Pancreas (tissue), 10 donors: ENCODE measurements at regions not wholly inside any gene's neighbourhood (a gene's known extent, or its start where the extent isn't known, plus 50 kb on each side); places are given as distances from the start of the nearest gene placed in this dataset.
"Not testable (repeated sequence)": the region's sequence is repeated elsewhere in the genome, so short reads cannot be mapped to it uniquely, and the experiment has no call there.

Experiments used
- ATAC-seq, 4 donors: fragments of 200-7000 bp; cut with Tn5 transposase; one replicate each; pipeline versions ENCODE4 v1.8.0 to v1.9.1; 2020; ENCODE audit warnings: mild to moderate bottlenecking in 4 of 4, moderate library complexity in 4 of 4
- DNase-seq, 6 donors: peaks; one replicate each; pipeline ENCODE4 v3.0.0-alpha.2; 2020
- FAIRE-seq: peaks from 2 replicates; lab custom pipeline; 2012; peaks lifted over from hg19 to GRCh38; lab: Jason Lieb, UNC
- H3K27ac ChIP-seq, 4 donors: fragments of 200-600 bp; sonication (generic); 1 replicate in 3 of 4; 2 replicates in 1 of 4; pipeline versions ENCODE4 v1.5.0 to v1.8.0; 2020
- H3K27me3 ChIP-seq, 4 donors: fragments of 200-600 bp; one replicate each; pipeline ENCODE4 v1.8.0; 2021
- H3K36me3 ChIP-seq, 3 donors: fragments of 200-600 bp; sonication (generic) in 1 of 3; one replicate each; pipeline versions ENCODE4 v1.5.0 to v1.8.0; 2020 to 2021
- H3K4me1 ChIP-seq, 3 donors: fragments of 200-600 bp; one replicate each; pipeline ENCODE4 v1.8.0; 2021
- H3K4me3 ChIP-seq, 4 donors: fragments of 200-600 bp; sonication (generic) in 2 of 4; one replicate each; pipeline versions ENCODE4 v1.5.0 to v1.8.0; 2020 to 2021
- H3K9me3 ChIP-seq, 4 donors: fragments of 200-600 bp; one replicate each; pipeline ENCODE4 v1.8.0; 2021
- CTCF ChIP-seq, 4 donors: fragments of 200-600 bp; sonication (generic) in 3 of 4; IDR thresholded peaks; one replicate each; pipeline versions ENCODE4 v1.5.0 to v1.8.0; 2021; ENCODE audit warnings: antibody characterized with exemption in 4 of 4
- WGBS, 2 donors: extraction: QIAGEN DNeasy Blood & Tissue Kit; methylation state at CpG; one replicate each; pipeline ENCODE4 v1.1.7; 2013; 5-methylcytosine and 5-hydroxymethylcytosine counted together
- intact Hi-C, 3 donors: fragments of 100-400 bp; cut with DNase I; formaldehyde crosslinking; loops; one replicate each; pipeline versions ENCODE4 v1.11.1 to v1.14.2; 2022
- donor health status: healthy with polysubstance abuse.
- donor health status: DM: no; HTN: no; CAD: no; lungs with moderate emphysema.
- donor health status: DM: no; HTN: no; CAD: no.
- donor health status: control.
- donor health status: control.
- donor health status: Bipolar disorder and iron deficiency.
- donor health status: DM: yes; HTN: yes; CAD: no.
- donor health status: DM: no; HTN: no; CAD: no.
- donor health status: DM: no; HTN: no; CAD: no.
- donor health status: DM: yes; HTN: yes; CAD: no.

GRCh38 chr1:183753464-183753891 is 51.4 kb upstream of the RGL1 start:
- FAIRE-seq: no peak
- Histone ChIP-seq H3K9me3 (no peaks in the 10 kb centered on the region), H3K27ac (no peak overlapping the region), H3K36me3 (no peaks in the 10 kb centered on the region), H3K4me1 (no peaks in the 10 kb centered on the region), H3K4me3 (no peak overlapping the region), H3K27me3 (no peaks in the 10 kb centered on the region)
- no peak for DNase-seq
- intact Hi-C loops: no loop called here
- no peak for ATAC-seq
- no peak for TF ChIP-seq CTCF (IDR thresholded peaks at IDR 0.05)

DNA sequence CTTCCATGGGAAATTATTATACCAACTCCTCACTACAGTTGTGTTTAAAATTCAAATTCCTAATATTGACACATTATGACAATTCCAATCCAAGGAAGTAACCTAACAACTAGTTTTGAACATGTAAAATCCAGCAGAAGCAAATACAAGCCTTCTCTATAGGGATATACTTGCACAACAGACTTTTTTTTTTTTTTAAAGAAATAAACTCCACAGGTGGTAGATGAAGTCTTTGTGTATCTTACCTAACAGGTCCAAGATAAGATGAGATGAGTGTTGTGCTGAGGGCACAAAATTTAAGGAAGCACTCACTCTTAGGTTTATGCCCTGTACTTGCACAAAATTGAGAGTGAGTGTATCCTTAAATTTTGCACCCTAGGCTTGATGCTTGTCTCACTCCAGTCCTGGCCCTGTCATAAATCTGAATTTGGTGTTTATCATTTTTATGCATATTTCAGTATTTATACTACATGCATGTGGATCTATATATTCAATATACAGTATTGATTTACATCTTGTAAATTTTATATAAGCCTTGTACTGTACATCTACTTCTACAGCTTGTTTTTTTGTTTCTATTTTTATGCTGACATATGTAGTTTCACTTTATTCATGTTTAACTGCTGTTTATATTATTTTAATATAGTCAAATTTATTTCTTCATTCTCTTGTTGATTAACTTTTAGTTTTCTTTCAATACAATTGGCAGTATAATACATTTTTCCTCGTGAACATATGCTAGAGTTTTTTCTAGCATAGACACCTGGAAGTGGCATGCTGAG is 60.6 kb upstream of the RGL1 start:
- Histone ChIP-seq H3K27ac (no peak overlapping the region), H3K4me3 (no peak overlapping the region), H3K9me3 (no peaks in the 10 kb centered on the region), H3K36me3 (no peaks in the 10 kb centered on the region), H3K4me1 (no peaks in the 10 kb centered on the region), H3K27me3 (no peaks in the 10 kb centered on the region)
- DNase-seq (no peak), FAIRE-seq (no peak), ATAC-seq (no peak)
- TF ChIP-seq CTCF (IDR thresholded peaks at IDR 0.05): no peak
- intact Hi-C loops: no loop called here
- 51 to 64% methylated on average over 1 of the region's 1 CpG for WGBS, 2 donors

DNA sequence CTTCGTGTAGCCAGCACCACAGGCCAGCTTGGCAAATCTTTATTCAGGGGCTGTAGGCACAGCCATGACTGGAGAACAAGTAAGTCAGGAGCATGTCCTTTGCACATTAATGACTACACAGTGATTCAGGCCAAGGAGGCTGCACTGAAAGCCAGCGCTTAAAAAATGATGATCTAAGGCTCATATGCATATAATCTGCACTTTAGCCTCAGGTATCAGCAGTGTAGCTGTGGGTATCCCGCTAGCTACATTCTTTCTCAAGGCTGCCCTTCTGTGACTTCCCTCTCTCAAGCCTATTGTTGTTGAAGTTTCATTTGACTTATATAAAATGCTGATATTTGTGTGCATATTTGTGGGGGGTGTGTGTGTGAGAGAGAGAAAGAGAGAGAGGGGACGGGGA is 62.6 kb upstream of the RGL1 start:
- no peak for TF ChIP-seq CTCF (IDR thresholded peaks at IDR 0.05)
- DNase-seq (no peak), FAIRE-seq (no peak), ATAC-seq (no peak)
- intact Hi-C loops: no loop called here
- Histone ChIP-seq H3K4me3 (no peak overlapping the region), H3K4me1 (no peaks in the 10 kb centered on the region), H3K36me3 (no peaks in the 10 kb centered on the region), H3K27ac (no peak overlapping the region), H3K27me3 (no peaks in the 10 kb centered on the region), H3K9me3 (no peaks in the 10 kb centered on the region)
- WGBS, 2 donors: 72 to 81% methylated on average over 4 of the region's 4 CpGs

- no peak overlapping the region for H3K27ac ChIP-seq
- 60 to 67% methylated on average over 6 of the region's 6 CpGs for WGBS, 2 donors
- H3K4me1 ChIP-seq: peaks cover 0 to 2% (median 0%) of the 10 kb centered on the region in 3 donors
- H3K36me3 ChIP-seq: no peaks in the 10 kb centered on the region
- TF ChIP-seq CTCF (IDR thresholded peaks at IDR 0.05): no peak
- intact Hi-C loops: no loop called here
- no peaks in the 10 kb centered on the region for H3K27me3 ChIP-seq
- FAIRE-seq (no peak), DNase-seq (no peak), ATAC-seq (peak in 1 of 4 donors; percentile 32)
- H3K9me3 ChIP-seq: no peaks in the 10 kb centered on the region
- H3K4me3 ChIP-seq: no peak overlapping the region
Measured at GRCh38 chr1:183739741-183740271, 65.1 kb upstream of the RGL1 start.

- no peak for ATAC-seq
- Histone ChIP-seq H3K9me3 (no peaks in the 10 kb centered on the region), H3K27me3 (no peaks in the 10 kb centered on the region), H3K4me1 (peaks cover 0 to 2% (median 0%) of the 10 kb centered on the region in 3 donors), H3K4me3 (no peak overlapping the region), H3K36me3 (no peaks in the 10 kb centered on the region), H3K27ac (no peak overlapping the region)
- FAIRE-seq: no peak
- 98 to 99% methylated on average over 2 of the region's 2 CpGs for WGBS, 2 donors
- intact Hi-C loops: no loop called here
- no peak for TF ChIP-seq CTCF (IDR thresholded peaks at IDR 0.05)
- no peak for DNase-seq
Measured at GRCh38 chr1:183739082-183739481, 65.8 kb upstream of the RGL1 start.

GRCh38 chr1:183737916-183738315 is 67.0 kb upstream of the RGL1 start:
- H3K36me3 ChIP-seq, H3K4me3 ChIP-seq, H3K4me1 ChIP-seq, H3K9me3 ChIP-seq, H3K27ac ChIP-seq, FAIRE-seq, DNase-seq, intact Hi-C loops, H3K27me3 ChIP-seq, ATAC-seq: not testable (repeated sequence)
- 84 to 91% methylated on average over 7 of the region's 7 CpGs for WGBS, 2 donors
